Amniotic epithelial cell (primary cell): ENCODE measurements at regions not wholly inside any gene's neighbourhood (a gene's known extent, or its start where the extent isn't known, plus 50 kb on each side); places are given as distances from the start of the nearest gene placed in this dataset.

Source experiments
- DNase-seq: peaks from one replicate; pipeline ENCODE4 v3.0.0-alpha.2; 2010; ENCODE audit warnings: low read depth

DNA sequence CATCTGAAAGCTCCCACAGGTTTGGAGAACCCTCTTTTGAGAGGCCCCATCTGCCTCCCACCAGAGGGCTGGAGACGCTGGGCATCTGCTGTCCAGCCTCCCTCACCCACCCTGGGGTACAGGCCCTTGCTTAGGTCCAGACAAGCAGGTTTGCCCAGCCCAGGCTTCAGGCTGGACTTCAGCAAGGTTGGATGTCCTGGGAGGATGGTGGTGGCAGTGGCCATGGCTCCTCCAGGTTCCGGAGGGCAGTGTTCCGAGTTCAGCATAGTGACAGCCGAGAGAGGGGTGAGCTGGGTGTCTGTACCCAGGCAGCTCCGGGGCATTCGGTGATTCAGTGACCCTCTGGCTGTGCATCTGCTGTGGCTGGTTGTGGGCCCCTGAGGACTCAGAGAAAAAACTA lies 58.2 kb upstream of the HDAC4 start:
- DNase-seq = no peak

DNA sequence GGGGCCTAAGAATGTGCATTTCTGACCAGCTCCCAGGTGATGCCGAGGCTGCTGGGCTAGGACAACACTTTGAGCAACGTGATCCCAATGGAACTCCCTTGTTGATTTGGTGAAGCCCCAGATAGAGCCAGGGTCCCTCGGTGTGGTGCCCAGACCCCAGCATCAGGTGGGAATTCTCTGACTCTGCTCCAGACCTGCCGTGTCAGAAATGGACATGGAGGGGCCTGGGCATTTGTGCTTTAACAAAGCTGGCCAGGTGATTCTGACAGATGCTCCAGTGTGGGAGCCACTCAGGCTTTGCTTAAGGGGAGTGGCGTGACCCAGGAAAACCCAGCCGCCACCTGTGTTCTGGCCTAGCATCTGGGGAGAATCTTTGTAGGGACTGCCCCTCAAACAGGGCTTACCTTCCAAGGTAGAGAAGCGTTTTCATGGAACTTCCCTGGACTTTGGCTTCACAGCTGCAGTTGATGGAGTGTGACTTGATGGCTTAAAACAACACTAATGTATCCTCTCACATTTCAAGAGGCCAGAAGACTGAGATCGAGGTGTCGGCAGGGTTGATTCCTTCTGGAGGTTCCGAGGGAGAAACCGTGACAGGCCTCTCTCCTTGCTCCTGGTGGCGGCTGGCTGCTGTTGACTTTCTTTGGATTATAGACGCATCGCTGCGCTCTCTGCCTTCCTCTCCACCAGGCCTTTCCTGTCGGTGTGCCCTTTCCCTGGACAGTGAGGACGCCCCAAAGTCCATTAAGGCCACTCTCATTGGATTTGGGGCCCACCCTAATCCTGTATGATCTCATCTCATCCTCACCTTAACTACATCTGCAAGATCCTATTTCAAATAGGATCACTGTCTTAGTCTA lies 57.0 kb upstream of the HDAC4 start:
- DNase-seq = no peak

DNA sequence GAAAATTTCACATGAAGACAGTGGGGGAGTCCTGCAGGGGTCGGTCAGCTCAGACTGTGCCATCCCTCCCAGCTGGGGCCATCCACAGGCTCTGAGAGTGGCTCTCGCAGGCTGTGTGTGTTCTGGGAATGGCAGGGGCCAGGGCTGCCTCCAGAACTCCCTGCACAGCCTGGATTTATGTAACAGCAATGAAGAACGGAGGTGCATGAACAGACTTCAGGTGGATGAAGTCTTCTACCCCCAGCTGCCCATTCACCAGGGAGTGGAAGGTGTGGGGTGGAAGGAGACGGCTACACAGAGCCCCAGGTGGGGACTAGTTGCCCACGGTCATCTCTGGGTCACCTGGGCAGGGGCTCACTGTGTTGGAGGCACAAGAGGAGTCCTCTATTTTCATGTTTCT lies 56.1 kb upstream of the HDAC4 start:
- no peak for DNase-seq

DNA sequence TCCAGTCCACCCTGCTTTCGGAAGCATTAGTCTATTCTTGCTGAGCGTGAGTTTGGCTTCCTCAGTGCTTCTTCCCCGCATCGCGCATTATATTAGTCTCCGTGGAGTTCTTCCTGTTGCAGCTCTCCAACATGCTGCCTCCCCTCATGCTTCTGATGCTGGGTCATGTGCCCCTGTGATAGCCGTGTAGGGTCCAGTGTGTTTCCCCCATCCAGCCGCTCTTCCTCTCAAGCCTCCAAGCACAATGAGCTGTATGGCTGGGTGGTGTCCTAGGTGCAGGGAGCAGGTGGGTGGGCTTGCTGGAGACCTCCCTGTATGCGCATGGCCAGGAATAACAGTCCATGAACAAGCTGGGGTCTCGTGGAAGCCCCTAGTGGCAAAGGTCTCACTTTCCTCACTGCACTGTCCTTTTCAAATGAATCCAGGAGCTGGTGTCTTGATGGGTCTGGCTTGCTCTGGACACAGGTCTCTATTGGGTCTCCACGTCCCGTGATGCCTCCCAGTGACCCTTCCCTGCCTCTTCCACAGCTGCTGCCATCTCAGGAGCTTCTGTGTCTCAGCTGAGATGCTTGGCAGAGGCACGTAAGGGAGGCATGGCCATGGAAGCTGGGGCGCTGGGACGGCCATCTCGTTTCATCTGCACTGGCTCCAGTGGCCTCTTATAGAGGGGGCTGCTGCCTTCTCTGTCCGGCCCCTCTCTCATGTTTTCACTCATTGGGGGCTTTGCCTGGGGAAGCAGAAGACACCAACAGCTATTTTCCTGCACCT lies 54.8 kb upstream of the HDAC4 start:
- no peak for DNase-seq

DNA sequence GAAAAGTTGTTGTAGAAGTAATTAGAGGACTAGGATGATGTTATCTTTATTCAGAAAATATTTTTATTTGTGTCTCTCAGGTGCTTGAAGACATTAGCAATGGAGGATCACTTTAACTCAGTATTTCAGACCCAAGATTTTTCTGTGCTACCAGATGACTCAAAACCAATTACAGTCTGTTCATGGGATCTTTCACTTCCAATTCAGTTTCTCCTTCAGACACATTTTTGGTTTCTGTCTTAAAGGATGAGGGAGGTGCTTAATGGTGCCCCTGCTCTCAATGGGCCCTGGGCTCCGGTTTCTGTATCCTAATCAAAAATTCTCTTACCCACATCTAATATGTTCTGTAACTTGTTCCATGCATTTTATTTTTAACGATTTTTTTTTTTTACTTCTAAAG lies 53.7 kb upstream of the HDAC4 start:
- no peak for DNase-seq
